ENCODE measurements at regions not wholly inside any gene's neighbourhood (a gene's known extent, or its start where the extent isn't known, plus 50 kb on each side); places are given as distances from the start of the nearest gene placed in this dataset.

DNA sequence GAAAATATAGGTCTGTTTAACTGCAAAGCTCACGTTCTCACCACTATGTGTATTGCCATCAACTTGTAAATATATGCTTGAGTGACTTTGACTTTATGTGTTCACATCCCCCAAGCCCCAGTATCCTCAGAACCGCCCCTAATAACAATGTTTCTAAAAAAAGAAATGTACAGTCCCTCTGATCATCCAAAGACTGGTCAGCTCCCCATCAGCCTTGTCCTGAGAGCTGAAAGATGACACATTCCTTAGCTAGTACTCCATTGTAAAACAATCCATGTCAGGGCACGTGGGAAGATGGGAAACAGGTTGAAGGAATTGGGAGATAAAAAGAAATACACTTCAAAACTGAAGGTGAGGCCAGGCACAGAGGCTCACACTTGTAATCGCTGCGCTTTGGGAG is 279.4 kb upstream of the WWC1 start:
- no peak for DNase-seq

DNA sequence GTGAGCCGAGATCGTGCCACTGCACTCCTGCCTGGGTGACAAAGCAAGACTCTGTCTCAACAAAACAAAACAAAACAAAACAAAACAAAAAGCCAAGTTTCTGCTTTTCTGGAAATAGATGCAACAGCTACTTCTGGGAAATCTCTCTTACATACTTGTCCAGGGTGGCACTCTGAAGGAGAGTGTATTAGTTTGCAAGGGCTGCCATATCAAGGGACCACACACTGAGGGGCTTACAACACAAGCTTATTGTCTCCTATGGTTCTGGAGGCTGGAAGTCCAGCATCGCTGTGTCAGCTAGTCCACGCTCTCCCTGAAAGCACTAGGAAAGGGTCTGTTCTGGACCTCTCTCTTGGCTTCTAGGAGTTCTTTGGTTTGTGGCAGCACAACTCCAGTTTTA is 277.9 kb upstream of the WWC1 start:
- DNase-seq: no peak

GRCh38 chr5:168014433-168015123 is 276.9 kb upstream of the WWC1 start:
- no peak for DNase-seq

DNA sequence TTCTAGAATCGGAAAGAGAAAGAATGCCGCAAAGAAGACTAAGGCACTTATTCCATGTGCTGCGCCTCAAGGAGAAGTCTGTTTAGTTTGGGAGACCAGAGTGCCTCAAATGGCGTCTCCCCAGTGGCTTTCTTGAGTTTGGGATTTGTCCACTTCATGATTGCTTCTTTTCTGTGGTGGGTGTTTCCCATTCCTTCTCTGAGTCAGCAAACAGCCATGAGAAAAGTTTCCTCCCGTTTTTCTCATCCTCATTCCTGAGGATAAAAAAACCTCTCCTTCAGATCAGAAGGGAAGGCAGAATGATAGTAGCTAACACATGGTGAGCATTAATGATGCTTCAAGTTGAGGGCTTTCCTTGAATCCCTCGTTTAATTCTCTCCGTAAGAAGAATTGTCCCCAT is 275.9 kb upstream of the WWC1 start:
- DNase-seq: no peak

GRCh38 chr5:168017313-168017712 is 274.1 kb upstream of the WWC1 start:
- DNase-seq: no peak

- DNase-seq: no peak
These were observed 272.3 kb upstream of the WWC1 start for GRCh38 chr5:168019143-168019542.

DNA sequence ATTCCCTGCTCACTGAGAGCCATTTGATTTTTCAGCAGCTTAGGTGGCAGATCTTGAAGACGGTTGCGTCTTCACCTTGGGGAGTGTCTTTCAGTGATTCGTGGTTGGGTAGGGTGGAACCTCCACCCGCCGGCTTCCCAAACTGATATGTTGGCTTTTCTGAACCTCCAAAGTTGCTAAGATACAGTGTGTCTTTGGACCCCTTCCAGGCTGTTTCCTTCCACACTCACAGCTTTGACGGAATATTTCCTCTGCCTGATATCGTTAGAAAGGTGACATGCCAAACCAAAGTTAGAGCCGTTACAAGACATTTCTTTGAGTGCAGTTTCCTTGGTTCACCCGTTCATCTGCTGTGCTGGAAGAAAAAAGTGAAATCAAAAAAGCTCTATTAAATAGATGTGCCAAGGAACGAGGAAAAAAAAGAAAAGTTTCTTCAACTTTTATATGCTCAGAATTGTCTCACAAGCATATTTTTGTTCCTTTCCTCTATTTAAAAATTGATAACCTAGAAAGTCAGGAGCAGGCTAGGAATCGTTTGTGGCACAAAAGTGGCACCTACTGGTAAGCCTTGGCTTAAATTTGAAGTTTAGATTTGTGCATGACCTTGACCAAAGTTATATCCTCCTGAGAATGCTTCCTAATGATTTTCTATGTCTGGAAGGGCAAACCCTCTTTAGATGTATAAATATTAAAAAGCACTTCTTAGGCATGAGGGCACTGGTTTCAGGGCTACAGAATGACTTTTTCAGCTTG is 270.7 kb upstream of the WWC1 start:
- DNase-seq: no peak

DNA sequence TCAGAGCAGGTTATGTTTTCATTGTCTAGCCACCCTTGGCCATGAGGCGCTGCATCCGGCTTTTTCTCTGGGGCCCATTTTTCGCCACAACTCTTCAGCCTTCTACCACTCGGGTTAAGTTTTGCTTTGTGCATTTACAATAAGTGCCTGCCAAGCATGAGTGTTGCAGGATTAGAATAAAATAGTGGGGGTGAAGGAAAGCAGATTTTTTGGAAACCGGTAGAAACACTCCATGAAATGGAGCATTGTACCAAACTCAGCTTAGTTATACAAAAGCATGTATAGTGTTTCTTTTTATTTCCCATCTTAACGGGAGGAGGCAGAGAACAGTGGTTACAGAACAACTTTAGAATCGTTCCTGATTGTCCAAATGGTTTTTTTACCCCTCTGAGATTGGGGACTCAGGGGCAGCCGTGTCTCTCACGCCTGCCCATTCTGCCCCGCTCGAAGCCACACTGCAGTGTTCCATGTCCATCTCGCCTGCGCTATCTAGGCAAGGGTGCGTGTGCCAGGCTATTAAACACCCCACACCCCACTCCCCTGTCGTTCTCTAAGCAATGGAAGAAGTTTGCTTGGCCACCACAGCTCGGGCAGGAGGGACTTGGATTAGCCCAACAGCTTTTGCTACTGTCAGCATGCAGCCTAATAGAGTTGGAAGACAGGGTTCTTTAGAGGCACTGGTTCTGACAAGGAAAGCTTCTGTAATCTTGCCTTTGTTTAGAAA is 268.8 kb upstream of the WWC1 start:
- DNase-seq: no peak

GRCh38 chr5:168023191-168023590 is 268.3 kb upstream of the WWC1 start:
- peak; percentile 72 for DNase-seq

DNA sequence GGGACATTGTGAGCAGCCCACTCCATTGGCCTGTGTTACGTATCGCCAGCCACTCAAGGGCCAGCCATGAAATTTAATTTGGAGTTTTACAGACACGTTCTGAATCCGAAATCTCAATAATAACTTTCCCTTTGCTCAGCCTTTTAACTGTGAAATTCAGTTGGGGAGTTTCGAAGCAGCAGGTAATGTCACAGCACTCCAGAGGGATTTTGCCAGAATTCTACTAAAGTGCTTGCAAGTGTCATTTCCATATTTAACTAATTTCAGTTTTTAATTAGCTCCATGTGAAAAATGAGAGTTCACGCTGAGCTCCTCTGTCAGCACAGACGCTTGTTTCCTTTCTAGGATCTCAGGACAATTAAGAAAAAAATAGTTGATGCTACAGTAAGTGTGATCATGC is 267.1 kb upstream of the WWC1 start:
- no peak for DNase-seq

DNA sequence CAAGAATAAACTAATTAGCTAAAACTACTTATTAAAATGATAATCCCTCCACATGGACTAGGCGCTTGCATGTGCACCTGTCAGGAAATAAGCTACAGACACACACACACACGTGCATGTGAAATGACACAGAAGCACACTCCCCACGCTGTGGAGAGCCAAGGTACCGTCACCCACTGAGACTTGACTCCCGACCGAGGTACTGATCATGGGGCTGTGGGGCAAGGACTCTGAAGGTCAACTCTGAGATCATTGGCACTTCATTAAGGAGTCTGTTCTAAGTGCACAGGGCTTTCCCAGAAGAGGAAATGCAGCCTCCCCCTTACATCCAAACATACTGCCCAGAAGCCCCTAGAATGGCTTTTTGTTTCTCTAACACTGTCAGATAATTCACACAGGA is 264.4 kb upstream of the WWC1 start:
- DNase-seq: no peak

- no peak for DNase-seq
These were observed 260.5 kb upstream of the WWC1 start for GRCh38 chr5:168030912-168031311.

GRCh38 chr5:168031614-168032013 is 259.8 kb upstream of the WWC1 start:
- DNase-seq: no peak

DNA sequence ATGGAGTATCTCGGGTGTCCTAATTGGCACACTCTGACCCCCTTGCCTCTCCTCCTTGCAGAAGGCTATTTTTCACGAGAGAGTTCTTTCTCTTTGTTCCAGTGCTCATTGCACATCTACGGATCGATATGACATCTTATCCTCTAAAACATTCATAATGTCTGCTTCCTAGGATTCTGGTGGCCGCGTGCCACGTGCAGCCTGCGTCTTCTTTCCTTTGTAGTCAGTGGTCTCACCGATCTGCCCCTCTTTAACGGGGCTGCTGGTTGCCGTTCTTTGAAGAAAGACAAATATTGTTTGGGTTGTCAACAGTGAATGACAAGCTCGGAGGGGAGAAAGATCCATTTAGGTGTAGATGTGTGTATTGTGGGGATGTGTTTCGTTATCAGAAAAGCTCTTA is 252.4 kb upstream of the WWC1 start:
- no peak for DNase-seq

DNA sequence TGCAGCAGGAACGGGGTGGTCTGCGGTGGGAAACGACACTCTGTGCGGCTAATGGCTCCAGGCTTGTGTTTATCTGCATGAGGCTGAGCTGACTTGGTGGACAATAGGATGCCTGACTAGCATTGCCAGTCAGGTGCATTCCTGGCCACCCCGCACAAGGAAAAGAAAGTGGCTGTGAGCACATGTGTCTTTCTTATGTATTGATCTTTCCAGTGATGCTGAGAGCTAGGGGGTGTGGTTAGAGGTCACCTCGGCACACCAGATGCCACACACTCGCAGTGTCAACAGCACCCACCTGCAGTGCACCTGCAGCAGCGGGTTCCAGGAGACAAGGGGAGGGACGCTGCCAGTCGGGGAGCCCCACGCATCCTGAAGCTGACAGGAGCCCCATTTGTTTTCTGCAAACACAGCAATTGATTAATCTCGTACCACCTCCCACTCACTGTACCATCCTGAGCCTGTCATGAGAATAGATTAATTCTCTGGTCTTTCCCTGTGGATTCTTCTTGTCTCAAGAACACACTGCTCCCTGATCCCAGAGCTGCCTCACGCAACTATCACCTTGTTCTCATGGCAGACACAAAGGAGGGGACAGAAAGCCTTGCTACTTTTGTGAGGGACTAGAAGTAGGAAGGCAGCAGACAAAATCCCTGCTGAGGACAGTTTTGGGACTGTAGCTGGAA is 251.7 kb upstream of the WWC1 start:
- no peak for DNase-seq

DNA sequence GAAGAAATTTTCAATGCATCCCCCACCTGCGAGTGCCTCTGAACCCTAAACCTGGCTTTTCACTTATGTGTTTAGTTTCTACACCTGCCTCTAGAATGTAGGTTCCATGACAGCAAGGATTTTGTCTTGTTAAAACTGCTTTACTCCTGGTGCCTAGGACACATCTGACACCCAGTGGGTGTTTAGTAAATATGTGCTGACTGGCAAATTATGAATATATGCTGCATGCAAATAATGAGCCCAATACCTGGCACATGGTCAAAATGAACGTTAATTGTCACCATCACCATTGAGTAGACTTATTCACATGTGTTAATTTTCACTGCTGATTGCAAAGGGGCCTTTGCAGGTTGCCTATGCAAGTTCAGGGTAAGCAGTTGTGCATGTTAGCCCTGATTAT is 249.9 kb upstream of the WWC1 start:
- no peak for DNase-seq

- peak; percentile 74 for DNase-seq
These were observed 249.0 kb upstream of the WWC1 start for GRCh38 chr5:168042284-168043068.

- DNase-seq: no peak
These were observed 245.3 kb upstream of the WWC1 start for GRCh38 chr5:168046163-168046562.

- DNase-seq: peak; percentile 86
These were observed 244.3 kb upstream of the WWC1 start for GRCh38 chr5:168047043-168047668.

DNA sequence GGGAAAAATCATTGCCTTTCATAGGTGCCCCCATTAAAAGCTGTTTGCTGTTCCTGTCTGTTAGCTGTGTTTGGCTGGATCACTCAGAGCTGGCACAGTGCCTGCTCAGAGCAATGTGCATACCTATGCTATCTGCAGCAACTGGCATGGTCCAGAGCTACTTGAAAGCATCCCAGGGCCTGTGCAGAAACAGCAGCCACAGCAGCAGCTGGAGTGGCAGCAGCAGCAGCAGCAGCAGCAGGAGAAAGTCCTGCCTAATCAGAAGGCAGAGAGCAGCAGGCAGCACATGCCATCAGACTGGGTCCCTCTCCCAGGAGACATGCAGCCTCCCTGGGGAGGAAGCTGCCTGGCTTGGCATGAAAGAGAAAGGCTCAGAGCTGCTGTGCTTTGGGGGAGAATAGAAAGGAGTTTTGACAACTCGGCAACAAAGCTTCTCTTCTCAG is 243.8 kb upstream of the WWC1 start:
- no peak for DNase-seq

GRCh38 chr5:168048486-168048885 is 243.0 kb upstream of the WWC1 start:
- no peak for DNase-seq

DNA sequence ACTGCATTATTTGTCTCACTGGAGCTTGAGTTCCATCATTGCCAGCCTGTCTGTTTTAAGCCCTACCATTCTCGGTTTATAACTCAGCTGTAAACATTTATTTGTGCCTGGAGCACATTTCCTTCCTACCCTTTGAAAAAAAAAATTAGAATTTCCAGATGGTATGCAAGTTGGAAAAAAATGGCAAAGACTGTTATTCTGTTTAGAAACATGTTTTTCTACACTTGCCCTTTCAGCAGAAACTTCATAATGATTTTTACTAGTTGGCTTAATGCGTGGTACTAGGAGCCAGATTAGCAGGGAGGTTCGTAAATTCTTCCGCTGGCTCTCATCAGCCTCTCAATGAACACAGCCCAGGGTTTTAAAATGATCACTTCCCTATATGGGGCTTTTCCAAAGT is 238.8 kb upstream of the WWC1 start:
- DNase-seq: no peak
